Stimulated activated naive CD8-positive, alpha-beta T cell treated with anti-CD3 and anti-CD28 coated beads, Interleukin-15, amount 100 ng/mL, for 72 hours (primary cell): ENCODE measurements at regions not wholly inside any gene's neighbourhood (a gene's known extent, or its start where the extent isn't known, plus 50 kb on each side); places are given as distances from the start of the nearest gene placed in this dataset.
"Not testable (repeated sequence)": the region's sequence is repeated elsewhere in the genome, so short reads cannot be mapped to it uniquely, and the experiment has no call there.

Experiments
- ATAC-seq: fragments of 150-1000 bp; cut with Tn5 transposase; 2 replicates; pipeline ENCODE4 v1.10.0; 2021; ENCODE audit warnings: mild to moderate bottlenecking, moderate library complexity
- DNase-seq, 2 donors: peaks; one replicate each; pipeline ENCODE4 v3.0.0; 2021 to 2022
- H3K27ac Mint-ChIP-seq, 2 donors: one replicate each; pipeline ENCODE4 v1.8.0; 2022; ENCODE audit warnings: mild to moderate bottlenecking in 2 of 2, mixed read lengths in 2 of 2, moderate library complexity in 2 of 2
- H3K27me3 Mint-ChIP-seq: one replicate; pipeline ENCODE4 v1.8.0; 2022; ENCODE audit warnings: mixed read lengths
- H3K4me1 Mint-ChIP-seq: one replicate; pipeline ENCODE4 v1.8.0; 2022; ENCODE audit warnings: mild to moderate bottlenecking, mixed read lengths
- H3K4me3 Mint-ChIP-seq, 2 donors: one replicate each; pipeline ENCODE4 v1.8.0; 2022; ENCODE audit warnings: mild to moderate bottlenecking in 2 of 2, mixed read lengths in 2 of 2, moderate library complexity in 1 of 2
- H3K9me3 Mint-ChIP-seq, 2 donors: one replicate each; pipeline ENCODE4 v1.8.0; 2022; ENCODE audit warnings: mixed read lengths in 2 of 2

DNA sequence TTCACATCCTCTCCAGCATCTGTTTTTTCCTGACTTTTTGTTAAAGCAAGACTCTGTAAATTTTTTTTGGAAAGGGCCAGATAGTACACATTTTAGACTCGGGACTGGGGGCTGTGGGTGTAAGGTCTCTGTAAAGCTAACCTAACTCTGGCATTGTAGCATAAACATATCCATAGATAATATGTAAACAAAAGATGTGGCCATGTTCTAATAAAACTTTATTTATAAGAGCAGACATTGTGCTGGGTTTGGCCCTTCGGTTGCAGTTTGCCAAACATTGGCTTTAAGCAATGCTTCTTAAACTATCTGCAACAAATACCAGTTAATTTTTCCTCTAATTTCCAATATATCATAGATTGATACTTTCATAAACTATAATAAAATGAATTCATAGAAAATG lies 605.2 kb downstream of the EBF1 start:
- Mint-ChIP-seq H3K27me3 (no peaks in the 10 kb centered on the region), H3K9me3 (no peaks in the 10 kb centered on the region), H3K4me3 (no peak overlapping the region), H3K4me1 (no peaks in the 10 kb centered on the region), H3K27ac (no peak overlapping the region)
- ATAC-seq (no peak), DNase-seq (no peak)

DNA sequence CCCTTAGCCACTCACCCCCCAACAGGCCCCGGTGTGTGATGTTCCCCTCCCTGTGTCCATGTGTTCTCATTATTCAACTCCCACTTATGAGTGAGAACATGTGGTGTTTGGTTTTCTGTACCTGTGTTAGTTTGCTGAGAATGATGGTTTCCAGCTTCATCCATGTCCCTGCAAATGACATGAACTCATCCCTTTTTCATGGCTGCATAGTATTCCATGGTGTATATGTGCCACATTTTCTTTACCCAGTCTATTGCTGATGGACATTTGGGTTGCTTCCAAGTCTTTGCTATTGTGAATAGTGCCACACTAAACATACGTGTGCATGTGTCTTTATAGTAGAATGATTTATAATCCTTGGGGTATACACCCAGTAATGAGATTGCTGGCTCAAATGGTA lies 605.7 kb downstream of the EBF1 start:
- not testable (repeated sequence) for H3K27me3 Mint-ChIP-seq

DNA sequence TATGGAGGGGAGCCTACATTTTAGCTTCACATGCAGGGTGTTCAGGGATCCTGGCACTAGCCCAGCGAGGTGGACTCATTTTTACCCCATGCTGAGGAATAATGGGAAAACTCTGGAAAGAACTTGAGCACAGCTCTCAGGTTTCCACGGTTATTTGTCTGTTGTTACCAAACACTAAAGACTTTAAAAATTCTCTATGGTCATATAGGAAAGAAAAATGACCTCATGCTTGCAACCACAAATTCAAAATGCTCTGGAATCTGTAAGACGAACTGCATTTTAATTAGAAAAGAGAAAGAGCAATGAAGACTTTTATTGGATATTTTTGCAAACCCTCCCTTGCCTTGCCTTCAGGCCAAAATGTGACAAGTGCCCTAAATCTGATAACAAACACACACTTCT lies 606.9 kb downstream of the EBF1 start:
- Mint-ChIP-seq H3K27me3 (no peaks in the 10 kb centered on the region), H3K9me3 (no peaks in the 10 kb centered on the region), H3K4me1 (no peaks in the 10 kb centered on the region), H3K4me3 (no peak overlapping the region), H3K27ac (no peak overlapping the region)
- ATAC-seq: no peak
- no peak for DNase-seq

More for the DNA sequence above, 605.7 kb downstream of the EBF1 start:
- not testable (repeated sequence) for H3K4me3 Mint-ChIP-seq, H3K4me1 Mint-ChIP-seq, DNase-seq, H3K27ac Mint-ChIP-seq, ATAC-seq, H3K9me3 Mint-ChIP-seq

DNA sequence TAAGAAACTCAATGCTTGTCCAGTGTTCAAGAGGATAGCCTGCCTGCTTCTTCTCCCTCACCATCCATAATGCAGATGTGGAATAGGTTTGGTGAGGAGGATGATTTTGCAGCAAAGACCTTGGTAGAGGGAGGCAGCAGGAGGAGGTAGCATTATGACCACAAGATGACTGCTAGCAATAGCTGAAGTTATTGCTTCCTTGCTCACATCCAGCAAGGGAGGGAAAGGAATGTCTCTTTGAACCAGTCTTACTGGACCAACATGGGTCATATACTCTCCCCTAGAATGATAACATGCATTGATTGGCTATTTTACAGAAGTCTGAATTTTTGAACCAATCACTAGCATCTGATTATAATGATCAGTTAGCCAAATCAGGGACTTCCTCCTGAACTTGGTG lies 607.6 kb downstream of the EBF1 start:
- ATAC-seq (no peak), DNase-seq (no peak)
- Mint-ChIP-seq H3K27ac (no peak overlapping the region), H3K27me3 (no peaks in the 10 kb centered on the region), H3K9me3 (no peaks in the 10 kb centered on the region), H3K4me1 (no peaks in the 10 kb centered on the region), H3K4me3 (no peak overlapping the region)

DNA sequence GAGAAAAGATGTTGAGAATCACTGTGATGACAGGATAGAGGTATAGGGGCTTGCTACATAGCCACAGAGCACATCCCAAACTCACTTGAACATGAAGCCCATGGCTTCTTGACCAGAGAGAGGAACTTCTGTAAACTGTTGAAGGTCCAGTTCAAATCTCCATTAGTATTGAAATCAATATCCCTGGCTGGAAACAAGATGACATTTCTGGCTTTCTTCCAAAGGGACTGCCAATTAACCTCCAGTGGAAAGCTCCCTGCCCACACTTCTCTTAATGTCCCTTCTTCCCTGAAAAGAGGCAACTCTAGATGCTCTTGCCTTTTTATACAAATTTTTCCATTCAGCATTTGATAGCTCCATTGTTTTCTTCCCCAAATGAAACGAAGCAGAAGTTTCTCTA lies 612.1 kb downstream of the EBF1 start:
- Mint-ChIP-seq H3K4me1 (no peaks in the 10 kb centered on the region), H3K4me3 (no peak overlapping the region), H3K27ac (no peak overlapping the region), H3K27me3 (no peaks in the 10 kb centered on the region), H3K9me3 (peaks cover 0 to 11% of the 10 kb centered on the region in 2 donors)
- no peak for DNase-seq
- no peak for ATAC-seq

DNA sequence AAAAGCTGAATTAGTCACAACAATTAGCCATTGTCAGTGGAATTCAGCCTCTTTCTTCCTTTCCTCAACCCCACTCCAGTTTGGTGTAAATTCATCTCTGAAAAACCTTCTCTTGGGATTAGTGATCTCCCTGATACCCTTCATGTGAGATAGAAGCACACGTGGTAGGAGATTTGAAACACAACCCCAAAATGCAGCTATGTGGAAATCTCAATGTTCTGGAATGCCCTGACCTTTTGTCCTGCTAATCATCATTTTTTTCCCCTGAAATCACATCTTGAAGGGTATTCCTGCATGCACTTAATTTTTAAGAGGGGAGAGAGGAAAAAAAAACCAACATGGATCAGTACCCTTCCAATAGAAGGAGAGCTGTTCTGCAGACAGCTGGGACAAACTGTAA lies 612.6 kb downstream of the EBF1 start:
- Mint-ChIP-seq H3K4me3 (no peak overlapping the region), H3K27me3 (no peaks in the 10 kb centered on the region)

DNA sequence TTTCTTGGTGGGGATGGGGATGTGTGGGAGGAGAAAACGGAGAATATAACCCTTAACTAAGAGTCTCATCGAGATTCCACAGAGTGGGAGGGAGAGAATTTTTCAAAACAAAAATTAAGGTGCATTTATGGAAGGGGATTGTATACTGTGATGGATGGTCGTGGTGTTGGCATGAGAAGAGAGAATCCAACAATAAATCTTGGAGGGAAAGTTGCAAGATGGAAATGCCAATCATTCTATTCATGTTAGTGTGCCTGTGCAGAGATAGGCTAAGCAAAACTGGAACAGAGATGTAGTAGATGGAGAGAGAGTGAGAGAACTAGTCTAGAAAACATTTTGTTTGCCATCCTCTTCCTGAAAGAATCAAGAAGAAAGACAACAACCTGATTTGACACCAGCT lies 613.1 kb downstream of the EBF1 start:
- no peak for ATAC-seq
- H3K27me3 Mint-ChIP-seq: no peaks in the 10 kb centered on the region
- peaks cover 0 to 11% of the 10 kb centered on the region in 2 donors for H3K9me3 Mint-ChIP-seq
- no peak for DNase-seq
- H3K4me3 Mint-ChIP-seq: no peak overlapping the region
- H3K4me1 Mint-ChIP-seq: no peaks in the 10 kb centered on the region
- no peak overlapping the region for H3K27ac Mint-ChIP-seq

More for the DNA sequence above, 612.6 kb downstream of the EBF1 start:
- DNase-seq: no peak
- no peak overlapping the region for H3K27ac Mint-ChIP-seq
- no peaks in the 10 kb centered on the region for H3K4me1 Mint-ChIP-seq
- ATAC-seq: no peak
- peaks cover 0 to 11% of the 10 kb centered on the region in 2 donors for H3K9me3 Mint-ChIP-seq

DNA sequence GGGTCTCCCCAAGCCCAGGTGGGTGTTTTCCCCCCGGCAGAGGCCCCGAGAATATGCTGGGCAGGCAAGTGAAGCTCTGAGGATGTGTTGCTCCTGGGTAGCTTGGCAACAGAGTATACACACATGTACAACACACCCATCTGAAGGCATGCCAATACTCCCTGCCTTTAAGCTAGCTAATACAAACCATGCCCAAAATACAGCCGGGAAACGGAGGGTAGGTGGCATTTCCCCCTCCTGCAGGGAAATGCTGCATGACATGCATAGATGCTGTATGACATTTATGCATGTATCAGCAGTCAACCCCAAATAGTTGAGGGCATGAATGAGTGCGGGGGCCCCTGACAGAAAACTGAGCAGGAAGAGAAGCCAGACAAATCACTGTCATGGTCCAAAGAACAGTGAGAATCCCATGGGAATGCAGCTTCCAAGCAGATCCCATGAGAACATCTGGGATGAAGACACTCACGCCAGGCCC lies 614.1 kb downstream of the EBF1 start:
- no peaks in the 10 kb centered on the region for H3K27me3 Mint-ChIP-seq
- DNase-seq (no peak), ATAC-seq (no peak)
- peaks cover 0 to 11% of the 10 kb centered on the region in 2 donors for H3K9me3 Mint-ChIP-seq
- no peaks in the 10 kb centered on the region for H3K4me1 Mint-ChIP-seq
- no peak overlapping the region for H3K27ac Mint-ChIP-seq
- no peak overlapping the region for H3K4me3 Mint-ChIP-seq

DNA sequence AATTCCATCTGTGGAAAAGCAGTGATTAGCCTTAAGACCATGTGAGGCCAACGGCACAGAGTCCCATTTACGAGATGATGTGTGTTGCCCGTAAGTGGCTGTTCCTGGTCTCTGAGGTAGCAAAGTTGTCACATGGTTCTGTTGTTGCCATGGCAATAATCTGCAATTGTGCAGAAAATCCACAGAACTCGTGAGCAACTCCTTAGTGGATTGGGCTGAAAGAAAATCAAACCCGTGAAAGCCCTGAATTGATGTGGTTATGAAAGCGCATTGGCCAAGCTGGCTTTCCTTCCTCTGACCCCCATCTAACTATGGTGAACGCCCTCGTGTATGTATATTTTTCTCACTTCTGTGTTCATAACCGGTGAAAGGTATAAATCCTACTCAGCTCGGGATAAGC lies 614.7 kb downstream of the EBF1 start:
- peaks cover 0 to 11% of the 10 kb centered on the region in 2 donors for H3K9me3 Mint-ChIP-seq
- no peaks in the 10 kb centered on the region for H3K4me1 Mint-ChIP-seq
- DNase-seq: no peak
- H3K4me3 Mint-ChIP-seq: no peak overlapping the region
- ATAC-seq: no peak
- no peaks in the 10 kb centered on the region for H3K27me3 Mint-ChIP-seq
- no peak overlapping the region for H3K27ac Mint-ChIP-seq

DNA sequence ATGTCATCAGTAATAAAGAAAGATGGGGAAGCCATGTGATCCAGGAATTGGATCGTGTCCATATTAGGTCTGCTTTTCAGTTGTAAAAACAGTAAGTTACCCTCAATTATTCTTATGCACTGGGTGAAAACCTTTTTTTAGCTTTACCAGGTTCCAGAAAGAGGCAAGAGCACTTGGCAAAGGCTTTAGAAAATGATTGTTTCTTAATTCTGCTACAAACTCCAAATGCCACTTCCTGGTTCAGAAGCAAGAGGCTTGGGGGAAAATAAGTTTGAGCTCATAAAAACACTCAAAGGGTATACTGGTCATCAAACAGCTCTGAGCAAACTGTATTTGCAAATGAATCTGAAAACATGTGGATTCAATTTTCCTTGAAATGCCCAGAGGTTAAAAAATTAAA lies 615.6 kb downstream of the EBF1 start:
- DNase-seq (no peak), ATAC-seq (no peak)
- Mint-ChIP-seq H3K27me3 (no peaks in the 10 kb centered on the region), H3K4me3 (no peak overlapping the region), H3K27ac (no peak overlapping the region), H3K4me1 (no peaks in the 10 kb centered on the region), H3K9me3 (peaks cover 0 to 11% of the 10 kb centered on the region in 2 donors)

DNA sequence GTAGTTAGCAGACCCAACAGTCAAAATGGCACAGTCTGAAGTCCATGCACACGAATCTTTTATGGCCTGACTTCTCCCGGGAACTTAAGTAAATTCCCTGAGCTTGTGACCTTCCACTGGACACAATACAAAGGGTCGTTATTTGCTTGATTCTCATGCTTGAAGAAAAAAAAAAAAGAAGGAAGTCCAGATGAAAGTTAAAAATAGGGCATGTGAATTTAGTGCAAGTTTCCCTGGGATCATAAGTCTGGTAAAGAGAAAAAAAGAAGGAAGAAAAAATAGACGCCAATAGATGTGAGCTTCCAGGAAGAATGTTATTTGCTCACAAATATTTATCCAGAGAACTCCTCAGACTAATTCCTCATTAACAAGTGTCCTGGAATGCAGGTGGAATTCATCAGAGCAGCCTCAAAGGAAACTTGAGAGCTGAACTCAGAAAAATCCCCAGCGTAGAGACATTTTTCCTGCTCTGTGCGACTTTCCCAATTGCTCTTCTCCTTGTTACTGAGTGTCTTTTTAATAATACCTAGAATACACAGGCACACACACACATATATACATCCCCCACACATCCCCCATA lies 616.3 kb downstream of the EBF1 start:
- peaks cover 0 to 11% of the 10 kb centered on the region in 2 donors for H3K9me3 Mint-ChIP-seq
- ATAC-seq (no peak), DNase-seq (no peak)
- H3K27ac Mint-ChIP-seq: no peak overlapping the region
- no peaks in the 10 kb centered on the region for H3K4me1 Mint-ChIP-seq
- no peaks in the 10 kb centered on the region for H3K27me3 Mint-ChIP-seq
- no peak overlapping the region for H3K4me3 Mint-ChIP-seq

DNA sequence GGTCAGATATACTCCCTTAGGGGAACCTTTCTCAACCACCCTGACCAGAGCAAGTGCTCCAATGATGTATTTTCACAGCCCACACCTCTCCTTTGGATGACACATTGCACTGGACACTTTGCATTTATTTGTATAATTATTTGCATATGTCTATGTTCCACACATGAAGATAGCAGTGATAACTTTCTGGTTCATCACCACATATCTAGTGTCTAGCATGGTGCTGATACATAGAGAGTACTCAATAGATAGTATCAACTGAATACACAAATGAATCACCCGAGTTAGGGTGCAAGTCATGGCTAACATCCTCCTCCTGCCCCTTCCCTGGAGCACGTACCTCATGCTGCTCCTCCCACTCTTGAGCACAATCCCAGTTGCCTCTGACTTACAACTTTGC lies 617.6 kb downstream of the EBF1 start:
- Mint-ChIP-seq H3K4me1 (peaks cover 6% of the 10 kb centered on the region), H3K27ac (no peak overlapping the region), H3K9me3 (peaks cover 0 to 11% of the 10 kb centered on the region in 2 donors), H3K27me3 (no peaks in the 10 kb centered on the region), H3K4me3 (no peak overlapping the region)
- ATAC-seq (no peak), DNase-seq (no peak)

DNA sequence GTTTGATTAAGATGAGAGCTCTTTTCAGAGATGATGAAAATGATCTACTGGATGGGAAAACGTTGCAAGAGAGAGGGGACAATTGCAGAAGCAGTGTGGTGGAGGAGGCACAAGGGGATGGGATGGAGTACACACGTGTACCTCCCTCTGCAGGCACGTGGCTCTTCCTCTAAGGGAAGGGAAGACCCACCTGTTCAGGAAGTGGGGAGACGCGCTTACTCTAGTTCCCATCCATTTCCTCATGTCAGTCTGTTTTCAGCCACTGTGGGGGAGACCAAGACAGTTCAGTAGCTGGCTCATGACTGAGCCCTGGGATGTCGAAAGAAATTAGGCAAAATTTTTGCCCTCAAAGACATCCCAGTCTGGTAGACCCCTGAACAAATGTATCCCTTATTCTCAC lies 619.2 kb upstream of the CLINT1 start:
- Mint-ChIP-seq H3K27ac (no peak overlapping the region), H3K27me3 (no peaks in the 10 kb centered on the region), H3K4me1 (peaks cover 6% of the 10 kb centered on the region), H3K4me3 (no peak overlapping the region), H3K9me3 (no peaks in the 10 kb centered on the region)
- ATAC-seq (no peak), DNase-seq (no peak)

DNA sequence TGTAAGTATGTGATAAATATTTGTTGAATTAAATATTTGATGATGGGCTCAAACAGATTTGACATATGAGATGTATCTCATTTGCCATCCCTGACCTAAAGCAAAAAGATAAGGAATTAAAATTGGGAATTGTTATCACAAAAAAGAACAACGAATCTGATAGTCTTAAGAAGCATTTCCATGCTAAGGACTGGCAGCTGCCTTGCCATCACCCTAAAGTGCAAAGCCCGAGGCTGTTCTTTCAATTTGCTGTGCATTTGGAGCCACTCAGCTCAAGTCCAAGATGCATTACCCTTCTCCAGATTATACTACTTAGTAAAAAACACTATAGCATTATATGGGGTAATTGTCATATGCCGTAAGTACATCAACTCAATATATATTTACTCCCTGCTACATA lies 618.3 kb upstream of the CLINT1 start:
- H3K27ac Mint-ChIP-seq: no peak overlapping the region
- DNase-seq (no peak), ATAC-seq (no peak)
- H3K4me3 Mint-ChIP-seq: no peak overlapping the region
- no peaks in the 10 kb centered on the region for H3K9me3 Mint-ChIP-seq
- no peaks in the 10 kb centered on the region for H3K27me3 Mint-ChIP-seq
- H3K4me1 Mint-ChIP-seq: peaks cover 6% of the 10 kb centered on the region

DNA sequence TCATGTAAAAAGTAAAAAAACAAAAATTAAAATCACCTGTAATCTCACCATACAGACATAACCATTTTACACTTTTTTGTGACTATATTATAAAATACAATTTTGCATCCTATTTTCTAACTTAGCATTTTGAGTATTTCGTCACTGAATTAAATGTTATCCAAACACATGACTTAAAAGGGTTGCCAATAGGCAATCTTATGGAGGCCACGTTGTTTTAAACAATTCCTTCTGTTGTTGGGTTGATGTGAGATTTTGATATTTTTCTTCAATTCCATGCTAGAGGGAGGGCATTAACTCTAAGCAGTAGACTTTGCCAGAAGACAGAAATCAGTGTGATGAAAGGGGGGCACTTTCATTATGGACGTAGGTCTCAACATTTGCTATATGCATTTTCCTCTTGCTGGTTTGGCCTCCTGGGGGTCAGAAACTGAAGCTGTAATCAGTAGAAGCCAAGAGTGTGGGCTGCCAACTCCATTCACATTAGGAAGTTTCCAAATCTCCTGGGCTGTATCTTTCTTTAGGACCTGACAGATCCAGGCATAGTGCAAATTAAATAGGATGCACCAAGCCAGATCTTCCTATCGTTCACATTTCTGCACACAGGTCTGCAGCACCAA lies 614.2 kb upstream of the CLINT1 start:
- no peak for ATAC-seq
- H3K4me3 Mint-ChIP-seq: no peak overlapping the region
- no peak overlapping the region for H3K27ac Mint-ChIP-seq
- no peak for DNase-seq
- no peaks in the 10 kb centered on the region for H3K27me3 Mint-ChIP-seq
- H3K4me1 Mint-ChIP-seq: peaks cover 5% of the 10 kb centered on the region
- no peaks in the 10 kb centered on the region for H3K9me3 Mint-ChIP-seq

DNA sequence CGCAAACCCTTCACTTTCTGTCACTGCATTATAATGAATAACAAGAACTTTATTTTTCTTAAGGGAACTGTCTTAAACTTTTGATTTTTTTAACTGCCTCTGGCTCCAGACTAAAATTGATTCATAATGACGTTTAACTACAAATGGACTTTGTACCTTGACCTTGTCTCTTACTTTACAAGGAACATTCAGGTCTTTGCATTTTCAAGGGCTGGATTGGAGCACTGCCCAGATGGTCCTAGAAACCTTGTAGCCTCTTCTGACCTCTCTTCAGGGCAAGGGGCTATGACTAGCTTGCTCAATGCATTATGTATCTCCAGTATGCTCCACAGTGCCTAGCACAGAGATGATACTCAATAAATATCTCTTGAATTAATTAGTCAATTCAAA lies 612.6 kb upstream of the CLINT1 start:
- Mint-ChIP-seq H3K4me3 (no peak overlapping the region), H3K27me3 (no peaks in the 10 kb centered on the region), H3K9me3 (no peaks in the 10 kb centered on the region), H3K27ac (no peak overlapping the region), H3K4me1 (no peaks in the 10 kb centered on the region)
- no peak for DNase-seq
- no peak for ATAC-seq
